NCI-H526 treated with DMSO at 0.1 percent for 48 hours (cell line): ENCODE measurements at regions not wholly inside any gene's neighbourhood (a gene's known extent, or its start where the extent isn't known, plus 50 kb on each side); places are given as distances from the start of the nearest gene placed in this dataset.

Experiments
- DNase-seq: peaks from one replicate; lab custom pipeline; 2025; lab: John Stamatoyannopoulos, UW

- no peak for DNase-seq
Measured at GRCh38 chr19:31801611-31802010, 452.4 kb upstream of the TSHZ3 start.

GRCh38 chr19:31803835-31804446, 454.7 kb upstream of the TSHZ3 start:
- DNase-seq = no peak

GRCh38 chr19:31804668-31805067, 455.4 kb upstream of the TSHZ3 start:
- DNase-seq = no peak

GRCh38 chr19:31810536-31811109, 461.4 kb upstream of the TSHZ3 start:
- DNase-seq = no peak

- no peak for DNase-seq
Measured at GRCh38 chr19:31817971-31818797, 468.9 kb upstream of the TSHZ3 start.

GRCh38 chr19:31818798-31819105, 469.5 kb upstream of the TSHZ3 start:
- DNase-seq = no peak

GRCh38 chr19:31819837-31820236, 470.6 kb upstream of the TSHZ3 start:
- no peak for DNase-seq

GRCh38 chr19:31821346-31821745, 472.1 kb upstream of the TSHZ3 start:
- no peak for DNase-seq

- no peak for DNase-seq
Measured at GRCh38 chr19:31825134-31826094, 476.2 kb upstream of the TSHZ3 start.

- no peak for DNase-seq
Measured at GRCh38 chr19:31826325-31826724, 477.1 kb upstream of the TSHZ3 start.

GRCh38 chr19:31831421-31832175, 482.4 kb upstream of the TSHZ3 start:
- DNase-seq = no peak

- no peak for DNase-seq
Measured at GRCh38 chr19:31832176-31832548, 482.9 kb upstream of the TSHZ3 start.

GRCh38 chr19:31834070-31834469, 484.8 kb upstream of the TSHZ3 start:
- no peak for DNase-seq

- DNase-seq = no peak
Measured at GRCh38 chr19:31838163-31838815, 489.1 kb upstream of the TSHZ3 start.

GRCh38 chr19:31840371-31840770, 491.1 kb upstream of the TSHZ3 start:
- DNase-seq = no peak

GRCh38 chr19:31841755-31842154, 492.5 kb upstream of the TSHZ3 start:
- DNase-seq = no peak

GRCh38 chr19:31863122-31863521, 482.3 kb upstream of the ZNF507 start:
- DNase-seq = no peak

- DNase-seq = no peak
Measured at GRCh38 chr19:31874313-31874712, 471.1 kb upstream of the ZNF507 start.

- DNase-seq = no peak
Measured at GRCh38 chr19:31875591-31875990, 469.8 kb upstream of the ZNF507 start.

GRCh38 chr19:31880283-31880682, 465.1 kb upstream of the ZNF507 start:
- DNase-seq = no peak

GRCh38 chr19:31881988-31882387, 463.4 kb upstream of the ZNF507 start:
- DNase-seq = no peak
